ENCODE measurements at regions not wholly inside any gene's neighbourhood (a gene's known extent, or its start where the extent isn't known, plus 50 kb on each side); places are given as distances from the start of the nearest gene placed in this dataset.

- H3K36me3 Mint-ChIP-seq: no peaks in the 10 kb centered on the region
- peaks cover 4% of the 10 kb centered on the region for H3K4me1 Mint-ChIP-seq
- H3K27ac Mint-ChIP-seq: no peak overlapping the region
- H3K9ac ChIP-seq: no peak overlapping the region
- no peak for DNase-seq (ENCODE audit: low spot score)
- H3K27me3 Mint-ChIP-seq (ENCODE audit: insufficient read depth, low read depth): no peaks in the 10 kb centered on the region
- H3K36me3 ChIP-seq: no peaks in the 10 kb centered on the region
- no peaks in the 10 kb centered on the region for H3F3A ChIP-seq (ENCODE audit: low read depth)
- no peak overlapping the region for H3K4me3 Mint-ChIP-seq
- no peak overlapping the region for H3K4me3 ChIP-seq
- no peaks in the 10 kb centered on the region for H3K79me2 ChIP-seq (ENCODE audit: low read depth)
- no peaks in the 10 kb centered on the region for H3K4me1 ChIP-seq
- TF ChIP-seq EZH2 (IDR thresholded peaks at IDR 0.05): no peak
- TF ChIP-seq EZH2phosphoT487 (IDR thresholded peaks at IDR 0.05): no peak
- no peak for TF ChIP-seq CTCF (IDR thresholded peaks at IDR 0.05)
- no peak overlapping the region for H3K27ac ChIP-seq
- no peak overlapping the region for H3K4me2 ChIP-seq
- H2AFZ ChIP-seq (replicated peaks): no peak overlapping the region
- no peaks in the 10 kb centered on the region for H3K9me3 Mint-ChIP-seq
- H3K27me3 ChIP-seq: no peaks in the 10 kb centered on the region
- H3K9me3 ChIP-seq (ENCODE audit: low read depth): no peaks in the 10 kb centered on the region
- no peaks in the 10 kb centered on the region for H4K20me1 ChIP-seq (ENCODE audit: low read depth)
Measured at GRCh38 chr7:125664625-125665024, 735.0 kb upstream of the POT1 start.

- Histone ChIP-seq H3K36me3 (no peaks in the 10 kb centered on the region), H2AFZ (replicated peaks) (no peak overlapping the region), H3K79me2 (ENCODE audit: low read depth) (no peaks in the 10 kb centered on the region), H3K4me2 (no peak overlapping the region), H3K9ac (no peak overlapping the region), H3K4me3 (no peak overlapping the region), H4K20me1 (ENCODE audit: low read depth) (no peaks in the 10 kb centered on the region), H3K9me3 (ENCODE audit: low read depth) (no peaks in the 10 kb centered on the region), H3K4me1 (no peaks in the 10 kb centered on the region), H3K27me3 (no peaks in the 10 kb centered on the region), H3F3A (ENCODE audit: low read depth) (no peaks in the 10 kb centered on the region), H3K27ac (no peak overlapping the region)
- H3K4me3 Mint-ChIP-seq: no peak overlapping the region
- no peaks in the 10 kb centered on the region for H3K36me3 Mint-ChIP-seq
- no peak overlapping the region for H3K27ac Mint-ChIP-seq
- TF ChIP-seq CTCF (IDR thresholded peaks at IDR 0.05): no peak
- H3K9me3 Mint-ChIP-seq: no peaks in the 10 kb centered on the region
- no peak for DNase-seq (ENCODE audit: low spot score)
- peaks cover 4% of the 10 kb centered on the region for H3K4me1 Mint-ChIP-seq
- no peaks in the 10 kb centered on the region for H3K27me3 Mint-ChIP-seq (ENCODE audit: insufficient read depth, low read depth)
Measured at GRCh38 chr7:125663961-125664360, 734.3 kb upstream of the POT1 start.

- TF ChIP-seq EZH2phosphoT487 (IDR thresholded peaks at IDR 0.05) (no peak), EZH2 (IDR thresholded peaks at IDR 0.05) (no peak), CTCF (IDR thresholded peaks at IDR 0.05) (no peak)
- peaks cover 7% of the 10 kb centered on the region for H3K4me1 Mint-ChIP-seq
Measured at GRCh38 chr7:125661677-125662076, 732.1 kb upstream of the POT1 start.

GRCh38 chr7:125661006-125661405 lies 731.4 kb upstream of the POT1 start:
- H2AFZ ChIP-seq (replicated peaks): no peak overlapping the region
- H3K9me3 ChIP-seq (ENCODE audit: low read depth): no peaks in the 10 kb centered on the region
- Mint-ChIP-seq H3K4me1 (peaks cover 7% of the 10 kb centered on the region), H3K9me3 (no peaks in the 10 kb centered on the region), H3K4me3 (no peak overlapping the region), H3K27ac (no peak overlapping the region), H3K36me3 (no peaks in the 10 kb centered on the region), H3K27me3 (ENCODE audit: insufficient read depth, low read depth) (no peaks in the 10 kb centered on the region)
- H3K36me3 ChIP-seq: no peaks in the 10 kb centered on the region
- H3K4me2 ChIP-seq: no peak overlapping the region
- no peak overlapping the region for H3K9ac ChIP-seq
- no peaks in the 10 kb centered on the region for H4K20me1 ChIP-seq (ENCODE audit: low read depth)
- no peak for TF ChIP-seq EZH2 (IDR thresholded peaks at IDR 0.05)
- no peak for TF ChIP-seq EZH2phosphoT487 (IDR thresholded peaks at IDR 0.05)
- TF ChIP-seq CTCF (IDR thresholded peaks at IDR 0.05): no peak
- H3K79me2 ChIP-seq (ENCODE audit: low read depth): no peaks in the 10 kb centered on the region
- H3K4me1 ChIP-seq: no peaks in the 10 kb centered on the region
- no peak overlapping the region for H3K27ac ChIP-seq
- no peaks in the 10 kb centered on the region for H3F3A ChIP-seq (ENCODE audit: low read depth)
- H3K4me3 ChIP-seq: no peak overlapping the region
- no peaks in the 10 kb centered on the region for H3K27me3 ChIP-seq
- DNase-seq (ENCODE audit: low spot score): no peak

More at GRCh38 chr7:125661677-125662076, 732.1 kb upstream of the POT1 start:
- Histone ChIP-seq H3K4me1 (no peaks in the 10 kb centered on the region), H3K4me3 (no peak overlapping the region), H2AFZ (replicated peaks) (no peak overlapping the region), H3K27ac (no peak overlapping the region), H4K20me1 (ENCODE audit: low read depth) (no peaks in the 10 kb centered on the region), H3K79me2 (ENCODE audit: low read depth) (no peaks in the 10 kb centered on the region), H3F3A (ENCODE audit: low read depth) (no peaks in the 10 kb centered on the region), H3K9me3 (ENCODE audit: low read depth) (no peaks in the 10 kb centered on the region), H3K4me2 (no peak overlapping the region), H3K36me3 (no peaks in the 10 kb centered on the region), H3K27me3 (no peaks in the 10 kb centered on the region), H3K9ac (no peak overlapping the region)
- H3K4me3 Mint-ChIP-seq: no peak overlapping the region
- H3K27me3 Mint-ChIP-seq (ENCODE audit: insufficient read depth, low read depth): no peaks in the 10 kb centered on the region
- H3K36me3 Mint-ChIP-seq: no peaks in the 10 kb centered on the region
- H3K9me3 Mint-ChIP-seq: no peaks in the 10 kb centered on the region
- no peak overlapping the region for H3K27ac Mint-ChIP-seq
- DNase-seq (ENCODE audit: low spot score): no peak
